ENCODE measurements at regions not wholly inside any gene's neighbourhood (a gene's known extent, or its start where the extent isn't known, plus 50 kb on each side); places are given as distances from the start of the nearest gene placed in this dataset.

DNA sequence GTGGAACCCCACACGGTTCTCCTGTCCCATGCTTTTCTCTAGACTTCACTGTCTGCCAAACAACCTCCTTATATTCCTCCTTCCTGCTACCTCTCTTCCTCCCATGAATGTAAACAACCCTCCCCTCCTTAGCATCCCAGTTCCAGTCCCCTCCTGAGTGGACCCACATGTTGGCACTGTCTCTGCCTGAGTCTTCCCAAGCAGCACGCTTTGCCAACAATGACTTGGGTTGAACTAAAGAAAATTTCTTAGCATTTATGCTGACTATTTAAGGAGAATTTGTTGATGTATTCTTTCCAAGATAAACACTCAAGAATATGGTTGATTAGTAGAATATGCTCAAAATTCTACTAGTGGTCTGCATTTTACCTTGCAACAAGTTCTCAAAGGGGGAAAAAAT, 338.0 kb downstream of the TNS1 start:
- Histone ChIP-seq H3K4me1 (peaks cover 0 to 22% (median 7%) of the 10 kb centered on the region in 4 donors), H3K4me3 (no peak overlapping the region), H3K36me3 (no peaks in the 10 kb centered on the region), H3K9me3 (no peaks in the 10 kb centered on the region), H3K27me3 (peaks cover 0 to 5% (median 0%) of the 10 kb centered on the region in 3 donors), H3K27ac (no peak overlapping the region)
- 50 to 70% (median 62%) methylated on average over 2 of the region's 2 CpGs for WGBS, 5 donors
- intact Hi-C loops (cut with DNase I; ENCODE audit: low total_unique reads), result no loop called here
- TF ChIP-seq EP300 (IDR thresholded peaks at IDR 0.05), result no peak
- TF ChIP-seq POLR2A (IDR thresholded peaks at IDR 0.05), result no peak
- no peak for TF ChIP-seq POLR2AphosphoS5 (IDR thresholded peaks at IDR 0.05)
- TF ChIP-seq CTCF (IDR thresholded peaks at IDR 0.05), result no peak
- DNase-seq, result no peak

GRCh38 chr2:217662984-217663602, 339.7 kb downstream of the TNS1 start:
- H3K4me1 ChIP-seq, result peaks cover 0 to 22% (median 7%) of the 10 kb centered on the region in 4 donors
- intact Hi-C loops (cut with DNase I; ENCODE audit: low total_unique reads), result no loop called here
- no peaks in the 10 kb centered on the region for H3K9me3 ChIP-seq
- H3K27me3 ChIP-seq, result peaks cover 0 to 5% (median 0%) of the 10 kb centered on the region in 3 donors
- WGBS, 5 donors, result 74 to 91% (median 87%) methylated on average over 3 of the region's 3 CpGs
- H3K36me3 ChIP-seq, result no peaks in the 10 kb centered on the region
- no peak for DNase-seq
- no peak overlapping the region for H3K4me3 ChIP-seq
- no peak overlapping the region for H3K27ac ChIP-seq
- no peak for TF ChIP-seq POLR2AphosphoS5 (IDR thresholded peaks at IDR 0.05)
- TF ChIP-seq POLR2A (IDR thresholded peaks at IDR 0.05), result no peak
- no peak for TF ChIP-seq EP300 (IDR thresholded peaks at IDR 0.05)
- no peak for TF ChIP-seq CTCF (IDR thresholded peaks at IDR 0.05)

- H3K4me1 ChIP-seq, result peaks cover 0 to 13% (median 4%) of the 10 kb centered on the region in 4 donors
- peaks cover 0 to 5% (median 0%) of the 10 kb centered on the region in 3 donors for H3K27me3 ChIP-seq
- H3K4me3 ChIP-seq, result no peak overlapping the region
- no peaks in the 10 kb centered on the region for H3K9me3 ChIP-seq
- H3K27ac ChIP-seq, result peak overlapping the region in 2 of 5 donors; percentile 40 to 62
- no peaks in the 10 kb centered on the region for H3K36me3 ChIP-seq
- no peak for TF ChIP-seq CTCF (IDR thresholded peaks at IDR 0.05)
- no peak for TF ChIP-seq POLR2A (IDR thresholded peaks at IDR 0.05)
- no peak for TF ChIP-seq EP300 (IDR thresholded peaks at IDR 0.05)
- TF ChIP-seq POLR2AphosphoS5 (IDR thresholded peaks at IDR 0.05), result no peak
- intact Hi-C loops (cut with DNase I; ENCODE audit: low total_unique reads), result no loop called here
- DNase-seq, result no peak
Measured at GRCh38 chr2:217661378-217661777, 341.4 kb downstream of the TNS1 start.

GRCh38 chr2:217660423-217660822, 342.4 kb downstream of the TNS1 start:
- intact Hi-C loops (cut with DNase I; ENCODE audit: low total_unique reads), result no loop called here
- DNase-seq, result no peak
- H3K4me3 ChIP-seq, result no peak overlapping the region
- no peaks in the 10 kb centered on the region for H3K9me3 ChIP-seq
- peaks cover 0 to 5% (median 0%) of the 10 kb centered on the region in 3 donors for H3K27me3 ChIP-seq
- H3K4me1 ChIP-seq, result peaks cover 0 to 13% (median 6%) of the 10 kb centered on the region in 4 donors
- no peak overlapping the region for H3K27ac ChIP-seq
- H3K36me3 ChIP-seq, result no peaks in the 10 kb centered on the region
- no peak for TF ChIP-seq EP300 (IDR thresholded peaks at IDR 0.05)
- TF ChIP-seq CTCF (IDR thresholded peaks at IDR 0.05), result no peak
- no peak for TF ChIP-seq POLR2A (IDR thresholded peaks at IDR 0.05)
- TF ChIP-seq POLR2AphosphoS5 (IDR thresholded peaks at IDR 0.05), result no peak
